Esophagus squamous epithelium (tissue), 5 donors: ENCODE measurements at regions not wholly inside any gene's neighbourhood (a gene's known extent, or its start where the extent isn't known, plus 50 kb on each side); places are given as distances from the start of the nearest gene placed in this dataset.

Experiments used
- DNase-seq: peaks from one replicate; lab custom pipeline; 2025; lab: John Stamatoyannopoulos, UW
- H3K27ac ChIP-seq, 4 donors: fragments of 200-600 bp; sonication (generic); one replicate each; pipeline ENCODE4 v1.5.1; 2016 to 2019; ENCODE audit warnings: mild to moderate bottlenecking in 1 of 4
- H3K27me3 ChIP-seq, 4 donors: fragments of 200-600 bp; sonication (generic); 1 replicate in 3 of 4; 2 replicates in 1 of 4; pipeline versions ENCODE4 v1.5.1 to v1.6.0; 2017 to 2021; ENCODE audit warnings: antibody characterized with exemption in 1 of 4
- H3K36me3 ChIP-seq, 3 donors: fragments of 200-600 bp; sonication (generic); one replicate each; pipeline ENCODE4 v1.5.1; 2016 to 2019
- H3K4me1 ChIP-seq, 3 donors: fragments of 200-600 bp; sonication (generic); one replicate each; pipeline ENCODE4 v1.5.1; 2017 to 2019
- H3K4me3 ChIP-seq, 4 donors: fragments of 200-600 bp; sonication (generic); 1 replicate in 3 of 4; 2 replicates in 1 of 4; pipeline ENCODE4 v1.5.1; 2016 to 2019; ENCODE audit warnings: mild to moderate bottlenecking in 2 of 4, moderate library complexity in 1 of 4
- H3K9me3 ChIP-seq, 3 donors: fragments of 200-600 bp; sonication (generic); one replicate each; pipeline ENCODE4 v1.5.1; 2016 to 2019
- CTCF ChIP-seq, 6 experiments: fragments of 450-650 bp in 4 of 6; fragments of 200-600 bp in 2 of 6; sonication (generic) in 2 of 6; IDR thresholded peaks; one replicate each; pipeline ENCODE4 v1.5.1; 2016 to 2019; ENCODE audit warnings: antibody characterized with exemption in 6 of 6, mild to moderate bottlenecking in 4 of 6, moderate library complexity in 4 of 6
- POLR2A ChIP-seq, 4 donors: fragments of 450-650 bp; IDR thresholded peaks; one replicate each; pipeline ENCODE4 v1.6.1; 2017; ENCODE audit warnings: antibody characterized with exemption in 4 of 4, mild to moderate bottlenecking in 4 of 4, moderate library complexity in 3 of 4
- WGBS, 2 donors: methylation state at CpG; one replicate each; pipeline ENCODE4 v1.1.5; 2018; 5-methylcytosine and 5-hydroxymethylcytosine counted together
- intact Hi-C: fragments of 100-400 bp; cut with DNase I; formaldehyde crosslinking; loops from one replicate; pipeline ENCODE4 v1.15.0; 2022
- donor health status: DM: yes; HTN: yes; CAD: no.

- no peak overlapping the region for H3K4me3 ChIP-seq
- no peak for DNase-seq
- intact Hi-C loops, result no loop called here
- peaks cover 0 to 31% (median 0%) of the 10 kb centered on the region in 4 donors for H3K27me3 ChIP-seq
- H3K4me1 ChIP-seq, result no peaks in the 10 kb centered on the region
- no peaks in the 10 kb centered on the region for H3K36me3 ChIP-seq
- no peaks in the 10 kb centered on the region for H3K9me3 ChIP-seq
- WGBS, 2 donors, result 67% methylated on average over 2 of the region's 3 CpGs; no CpG with 5 or more reads in 1 of the 2 donors
- no peak for TF ChIP-seq POLR2A (IDR thresholded peaks at IDR 0.05)
- no peak overlapping the region for H3K27ac ChIP-seq
These were observed 329.8 kb upstream of the IRX4 start for GRCh38 chr5:2212481-2212880.

- H3K27ac ChIP-seq, result no peak overlapping the region
- WGBS, 2 donors, result 37 to 70% methylated on average over 3 of the region's 5 CpGs
- no peaks in the 10 kb centered on the region for H3K9me3 ChIP-seq
- H3K4me1 ChIP-seq, result no peaks in the 10 kb centered on the region
- peaks cover 0 to 29% (median 0%) of the 10 kb centered on the region in 4 donors for H3K27me3 ChIP-seq
- intact Hi-C loops, result no loop called here
- no peak for DNase-seq
- TF ChIP-seq CTCF (IDR thresholded peaks at IDR 0.05), result no peak
- TF ChIP-seq POLR2A (IDR thresholded peaks at IDR 0.05), result no peak
- H3K4me3 ChIP-seq, result no peak overlapping the region
- H3K36me3 ChIP-seq, result no peaks in the 10 kb centered on the region
These were observed 325.5 kb upstream of the IRX4 start for GRCh38 chr5:2208239-2208544.

- 87 to 95% methylated on average over 4 to 14 of the region's 25 CpGs for WGBS, 2 donors
- H3K27ac ChIP-seq, result no peak overlapping the region
- no peaks in the 10 kb centered on the region for H3K4me1 ChIP-seq
- TF ChIP-seq POLR2A (IDR thresholded peaks at IDR 0.05) (no peak), CTCF (IDR thresholded peaks at IDR 0.05) (peak in 1 of 6 experiments; percentile 4)
- no peaks in the 10 kb centered on the region for H3K36me3 ChIP-seq
- peaks cover 0 to 24% (median 0%) of the 10 kb centered on the region in 4 donors for H3K27me3 ChIP-seq
- intact Hi-C loops, result no loop called here
- H3K4me3 ChIP-seq, result no peak overlapping the region
- no peak for DNase-seq
- no peaks in the 10 kb centered on the region for H3K9me3 ChIP-seq
These were observed 324.9 kb upstream of the IRX4 start for GRCh38 chr5:2207416-2208238.

GRCh38 chr5:2207109-2207399 is 324.3 kb upstream of the IRX4 start:
- H3K4me3 ChIP-seq, result no peak overlapping the region
- intact Hi-C loops, result no loop called here
- H3K27ac ChIP-seq, result no peak overlapping the region
- 78 to 94% methylated on average over 4 of the region's 6 CpGs for WGBS, 2 donors
- peaks cover 0 to 21% (median 0%) of the 10 kb centered on the region in 4 donors for H3K27me3 ChIP-seq
- H3K9me3 ChIP-seq, result no peaks in the 10 kb centered on the region
- no peak for DNase-seq
- H3K36me3 ChIP-seq, result no peaks in the 10 kb centered on the region
- TF ChIP-seq POLR2A (IDR thresholded peaks at IDR 0.05), result no peak
- TF ChIP-seq CTCF (IDR thresholded peaks at IDR 0.05), result no peak
- H3K4me1 ChIP-seq, result no peaks in the 10 kb centered on the region

GRCh38 chr5:2206293-2207108 is 323.8 kb upstream of the IRX4 start:
- Histone ChIP-seq H3K9me3 (no peaks in the 10 kb centered on the region), H3K36me3 (no peaks in the 10 kb centered on the region), H3K4me3 (no peak overlapping the region), H3K4me1 (no peaks in the 10 kb centered on the region), H3K27ac (no peak overlapping the region), H3K27me3 (peaks cover 0 to 21% (median 0%) of the 10 kb centered on the region in 4 donors)
- intact Hi-C loops, result no loop called here
- no peak for DNase-seq
- WGBS, 2 donors, result 72% methylated on average over 19 to 24 of the region's 28 CpGs
- TF ChIP-seq POLR2A (IDR thresholded peaks at IDR 0.05), result no peak

- H3K4me1 ChIP-seq, result peaks cover 0 to 5% (median 0%) of the 10 kb centered on the region in 3 donors
- peaks cover 0 to 21% (median 0%) of the 10 kb centered on the region in 4 donors for H3K27me3 ChIP-seq
- intact Hi-C loops, result no loop called here
- no peak overlapping the region for H3K4me3 ChIP-seq
- TF ChIP-seq POLR2A (IDR thresholded peaks at IDR 0.05), result no peak
- no peak for TF ChIP-seq CTCF (IDR thresholded peaks at IDR 0.05)
- H3K9me3 ChIP-seq, result no peaks in the 10 kb centered on the region
- H3K27ac ChIP-seq, result no peak overlapping the region
- DNase-seq, result no peak
- H3K36me3 ChIP-seq, result no peaks in the 10 kb centered on the region
- 88 to 89% methylated on average over 29 to 33 of the region's 34 CpGs for WGBS, 2 donors
These were observed 323.0 kb upstream of the IRX4 start for GRCh38 chr5:2205596-2206226.
